GM12878 (cell line): ENCODE measurements at regions not wholly inside any gene's neighbourhood (a gene's known extent, or its start where the extent isn't known, plus 50 kb on each side); places are given as distances from the start of the nearest gene placed in this dataset.

Experiments used
- CREM ChIP-seq: IDR thresholded peaks from 2 replicates; pipeline ENCODE4 v1.6.1; 2014; ENCODE audit warnings: antibody characterized with exemption, low read depth
- CTCF ChIP-seq, 3 experiments: IDR thresholded peaks in 2 of 3; conservative IDR thresholded peaks in 1 of 3; 2 replicates each; pipeline ENCODE4 v1.5.1; 2011; ENCODE audit warnings: low read depth in 3 of 3, low read length in 3 of 3, mild to moderate bottlenecking in 3 of 3, control low read depth in 2 of 3, moderate library complexity in 2 of 3, inconsistent platforms in 1 of 3, mixed read lengths in 1 of 3; ENCODE audit not compliant: control insufficient read depth in 2 of 3, insufficient read depth in 1 of 3; ENCODE audit errors: extremely low read depth in 1 of 3
- EP300 ChIP-seq, 2 experiments: fragments of 150-350 bp in 1 of 2; IDR thresholded peaks; 2 replicates each; pipeline ENCODE4 v1.6.1; 2011 to 2012; ENCODE audit warnings: low read depth in 2 of 2, low read length in 2 of 2, borderline replicate concordance in 1 of 2, improper control_type of control experiment in 1 of 2, inconsistent platforms in 1 of 2; ENCODE audit not compliant: control insufficient read depth in 1 of 2
- EZH2 ChIP-seq: IDR thresholded peaks from 2 replicates; pipeline ENCODE4 v1.6.1; 2012; ENCODE audit warnings: low read depth, mild to moderate bottlenecking, control low read depth, inconsistent platforms, low read length, borderline replicate concordance; ENCODE audit not compliant: control insufficient read depth
- MYC ChIP-seq: IDR thresholded peaks from 2 replicates; pipeline ENCODE4 v1.6.1; 2011; ENCODE audit warnings: mild to moderate bottlenecking, low read length, moderate library complexity, inconsistent platforms; ENCODE audit not compliant: insufficient read depth, insufficient replicate concordance, insufficient read length, severe bottlenecking
- POLR2A ChIP-seq: IDR thresholded peaks from 2 replicates; pipeline ENCODE4 v1.6.1; 2011; ENCODE audit warnings: low read depth, mild to moderate bottlenecking, low read length

- TF ChIP-seq CTCF (IDR thresholded peaks at IDR 0.05 in 2 of 3, conservative IDR thresholded peaks at IDR 0.05 in 1 of 3; ENCODE audit: control insufficient read depth in 2 of 3, extremely low read depth in 1 of 3, insufficient read depth in 1 of 3, low read depth in 3 of 3, low read length in 3 of 3): no peak
- TF ChIP-seq POLR2A: no peak
- no peak for TF ChIP-seq MYC
- TF ChIP-seq EZH2: no peak
- no peak for TF ChIP-seq EP300 (IDR thresholded peaks at IDR 0.05; ENCODE audit: borderline replicate concordance in 1 of 2, control insufficient read depth in 1 of 2, low read depth in 2 of 2, low read length in 2 of 2)
- TF ChIP-seq CREM: no peak
These were observed 953.6 kb downstream of the TBC1D22A start for GRCh38 chr22:47715866-47716578.
